Caco-2 (cell line): ENCODE measurements at regions not wholly inside any gene's neighbourhood (a gene's known extent, or its start where the extent isn't known, plus 50 kb on each side); places are given as distances from the start of the nearest gene placed in this dataset.

Experiments
- BruUV-seq: library from RNA; stranded (reverse); fragments of 400-500 nt; replicated peaks from 2 replicates; lab custom pipeline; 2021; lab: Mats Ljungman, UMichigan
- CTCF ChIA-PET: fragments of 300-600 bp; sonication (Branson Sonifier 250); formaldehyde crosslinking; loops from one replicate; lab custom pipeline; 2022; ENCODE audit warnings: antibody characterized with exemption; lab: Charles Lee
- POLR2A ChIA-PET: fragments of 300-600 bp; sonication (Branson Sonifier 250); formaldehyde crosslinking; loops from one replicate; lab custom pipeline; 2022; ENCODE audit warnings: antibody characterized with exemption; lab: Charles Lee
- DNase-seq, 2 experiments: peaks; one replicate each; pipeline versions ENCODE4 v3.0.0 to v3.0.0-alpha.2; 2020 to 2022
- H3K27me3 ChIP-seq: replicated peaks from 2 replicates; pipeline ENCODE4 v1.6.0; 2011; ENCODE audit warnings: low read length; ENCODE audit not compliant: control insufficient read depth, insufficient read depth
- H3K36me3 ChIP-seq: 2 replicates; pipeline ENCODE4 v1.5.1; 2011; ENCODE audit warnings: low read length; ENCODE audit not compliant: control insufficient read depth, insufficient read depth
- H3K4me1 ChIP-seq: fragments of 250-450 bp; sonication (Bioruptor Pico); 2 replicates; pipeline ENCODE4 v1.5.1; 2020; ENCODE audit warnings: mild to moderate bottlenecking
- H3K4me3 ChIP-seq: 2 replicates; pipeline ENCODE4 v1.5.1; 2011; ENCODE audit warnings: low read depth, mild to moderate bottlenecking, control low read depth, low read length
- H3K9me3 ChIP-seq: fragments of 250-450 bp; sonication (Bioruptor Pico); 2 replicates; pipeline ENCODE4 v1.5.1; 2020; ENCODE audit warnings: mild to moderate bottlenecking, moderate library complexity
- H3K27ac Mint-ChIP-seq: one replicate; pipeline ENCODE4 v1.8.0; 2022; ENCODE audit warnings: mixed read lengths; ENCODE audit not compliant: unreplicated experiment
- H3K27me3 Mint-ChIP-seq: one replicate; pipeline ENCODE4 v1.8.0; 2022; ENCODE audit warnings: mixed read lengths; ENCODE audit not compliant: insufficient read depth, unreplicated experiment
- H3K36me3 Mint-ChIP-seq: one replicate; pipeline ENCODE4 v1.8.0; 2022; ENCODE audit warnings: mild to moderate bottlenecking, mixed read lengths; ENCODE audit not compliant: insufficient read depth, unreplicated experiment
- H3K4me1 Mint-ChIP-seq: one replicate; pipeline ENCODE4 v1.8.0; 2022; ENCODE audit warnings: low read depth, mixed read lengths; ENCODE audit not compliant: unreplicated experiment
- H3K4me3 Mint-ChIP-seq: one replicate; pipeline ENCODE4 v1.8.0; 2022; ENCODE audit warnings: mild to moderate bottlenecking, moderate library complexity, mixed read lengths; ENCODE audit not compliant: unreplicated experiment
- H3K9me3 Mint-ChIP-seq: one replicate; pipeline ENCODE4 v1.8.0; 2022; ENCODE audit warnings: mixed read lengths; ENCODE audit not compliant: unreplicated experiment
- CTCF ChIP-seq, 2 experiments: fragments of 200-600 bp in 1 of 2; IDR thresholded peaks; 1 replicate in 1 of 2; 2 replicates in 1 of 2; pipeline versions ENCODE4 v1.5.1 to v1.8.0; 2011 to 2022; ENCODE audit warnings: antibody characterized with exemption in 1 of 2, control low read depth in 1 of 2, inconsistent platforms in 1 of 2, low read depth in 1 of 2, low read length in 1 of 2, mild to moderate bottlenecking in 1 of 2, moderate library complexity in 1 of 2; ENCODE audit not compliant: insufficient read depth in 1 of 2, severe bottlenecking in 1 of 2, unreplicated experiment in 1 of 2
- intact Hi-C: fragments of 100-400 bp; cut with micrococcal nuclease; formaldehyde crosslinking; loops from one replicate; pipeline ENCODE4 v1.10.0; 2022; ENCODE audit not compliant: unreplicated experiment

DNA sequence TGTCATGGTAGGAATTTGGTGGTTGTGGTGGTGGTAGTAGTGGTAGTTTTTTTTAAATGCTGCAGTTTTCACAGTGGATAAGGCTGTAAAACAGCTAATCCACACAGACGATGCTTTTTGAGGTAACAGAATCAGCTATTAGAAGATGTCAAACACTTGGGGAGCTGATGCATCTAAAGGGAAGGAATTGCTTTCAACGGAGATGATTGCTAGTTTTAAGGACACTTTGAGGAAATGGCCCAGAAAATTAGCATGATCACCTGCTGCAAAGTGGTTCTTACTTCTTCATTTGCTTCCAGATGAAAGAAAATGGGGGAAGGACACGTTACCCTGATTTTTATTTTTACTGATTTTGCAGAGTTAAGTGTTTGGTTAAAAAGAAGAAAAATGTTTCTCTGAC lies 178.2 kb upstream of the ATP10B start:
- BruUV-seq, result no TSS peak
- H3K9me3 ChIP-seq, result no peaks in the 10 kb centered on the region
- no peak for DNase-seq
- H3K27ac Mint-ChIP-seq, result no peak overlapping the region
- no peaks in the 10 kb centered on the region for H3K4me1 Mint-ChIP-seq
- no peaks in the 10 kb centered on the region for H3K36me3 ChIP-seq
- H3K36me3 Mint-ChIP-seq, result no peaks in the 10 kb centered on the region
- peaks cover 6% of the 10 kb centered on the region for H3K27me3 Mint-ChIP-seq
- no peaks in the 10 kb centered on the region for H3K9me3 Mint-ChIP-seq
- no peaks in the 10 kb centered on the region for H3K4me1 ChIP-seq
- POLR2A ChIA-PET, result no interaction called here
- H3K4me3 ChIP-seq, result no peak overlapping the region
- no peaks in the 10 kb centered on the region for H3K27me3 ChIP-seq
- CTCF ChIA-PET, result no interaction called here
- H3K4me3 Mint-ChIP-seq, result no peak overlapping the region
- intact Hi-C loops, result no loop called here
- TF ChIP-seq CTCF (IDR thresholded peaks at IDR 0.05; ENCODE audit: insufficient read depth in 1 of 2, low read depth in 1 of 2, low read length in 1 of 2, severe bottlenecking in 1 of 2, unreplicated experiment in 1 of 2), result no peak

DNA sequence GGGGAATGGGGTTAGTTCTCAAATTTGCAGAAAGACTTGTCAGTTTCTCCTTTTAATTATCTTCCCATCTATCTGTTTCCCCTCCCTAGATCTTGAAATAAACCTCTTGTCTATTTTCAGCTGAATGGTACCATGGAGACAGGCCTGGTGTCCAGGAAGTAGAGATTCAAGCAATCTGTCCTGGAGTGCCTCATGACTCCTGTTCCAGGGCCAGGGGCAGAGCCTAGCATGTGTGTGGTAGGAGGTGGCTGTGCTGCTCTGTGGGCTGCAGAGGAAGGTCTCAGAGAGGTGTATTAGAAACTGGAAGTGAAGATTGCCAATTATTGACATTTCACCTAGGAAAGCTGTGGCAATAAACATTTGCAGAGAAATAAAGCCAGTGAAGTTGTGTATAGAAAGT lies 175.8 kb upstream of the ATP10B start:
- no peaks in the 10 kb centered on the region for H3K9me3 ChIP-seq
- no peak for DNase-seq
- H3K36me3 Mint-ChIP-seq, result no peaks in the 10 kb centered on the region
- ChIA-PET CTCF (no interaction called here), POLR2A (no interaction called here)
- intact Hi-C loops, result loop anchor here (10.0 kb wide), 1 partner anchor 223 kb away; no protein-coding TSS in a partner anchor
- no peaks in the 10 kb centered on the region for H3K4me1 ChIP-seq
- no TSS peak for BruUV-seq
- no peak overlapping the region for H3K4me3 ChIP-seq
- H3K27me3 Mint-ChIP-seq, result peaks cover 4% of the 10 kb centered on the region
- no peak overlapping the region for H3K4me3 Mint-ChIP-seq
- no peaks in the 10 kb centered on the region for H3K36me3 ChIP-seq
- no peaks in the 10 kb centered on the region for H3K9me3 Mint-ChIP-seq
- no peak overlapping the region for H3K27ac Mint-ChIP-seq
- no peaks in the 10 kb centered on the region for H3K4me1 Mint-ChIP-seq
- H3K27me3 ChIP-seq, result no peaks in the 10 kb centered on the region
- no peak for TF ChIP-seq CTCF (IDR thresholded peaks at IDR 0.05; ENCODE audit: insufficient read depth in 1 of 2, low read depth in 1 of 2, low read length in 1 of 2, severe bottlenecking in 1 of 2, unreplicated experiment in 1 of 2)

- Mint-ChIP-seq H3K4me3 (no peak overlapping the region), H3K9me3 (no peaks in the 10 kb centered on the region), H3K27ac (no peak overlapping the region), H3K27me3 (no peaks in the 10 kb centered on the region), H3K4me1 (peaks cover 8% of the 10 kb centered on the region), H3K36me3 (no peaks in the 10 kb centered on the region)
- BruUV-seq, result no TSS peak
- Histone ChIP-seq H3K27me3 (no peaks in the 10 kb centered on the region), H3K36me3 (no peaks in the 10 kb centered on the region), H3K9me3 (no peaks in the 10 kb centered on the region), H3K4me1 (no peaks in the 10 kb centered on the region), H3K4me3 (no peak overlapping the region)
- intact Hi-C loops, result loop anchor here (10.0 kb wide), 1 partner anchor 219 kb away; no protein-coding TSS in a partner anchor
- POLR2A ChIA-PET, result no interaction called here
- CTCF ChIA-PET, result interaction anchor here (0.6 kb wide), 1 partner anchor 81 kb away, joined by 3 read pairs; no protein-coding TSS in a partner anchor
- no peak for DNase-seq
- no peak for TF ChIP-seq CTCF (IDR thresholded peaks at IDR 0.05; ENCODE audit: insufficient read depth in 1 of 2, low read depth in 1 of 2, low read length in 1 of 2, severe bottlenecking in 1 of 2, unreplicated experiment in 1 of 2)
Observed at GRCh38 chr5:161023551-161023950, 171.5 kb upstream of the ATP10B start.
